ENCODE measurements at regions not wholly inside any gene's neighbourhood (a gene's known extent, or its start where the extent isn't known, plus 50 kb on each side); places are given as distances from the start of the nearest gene placed in this dataset.

DNA sequence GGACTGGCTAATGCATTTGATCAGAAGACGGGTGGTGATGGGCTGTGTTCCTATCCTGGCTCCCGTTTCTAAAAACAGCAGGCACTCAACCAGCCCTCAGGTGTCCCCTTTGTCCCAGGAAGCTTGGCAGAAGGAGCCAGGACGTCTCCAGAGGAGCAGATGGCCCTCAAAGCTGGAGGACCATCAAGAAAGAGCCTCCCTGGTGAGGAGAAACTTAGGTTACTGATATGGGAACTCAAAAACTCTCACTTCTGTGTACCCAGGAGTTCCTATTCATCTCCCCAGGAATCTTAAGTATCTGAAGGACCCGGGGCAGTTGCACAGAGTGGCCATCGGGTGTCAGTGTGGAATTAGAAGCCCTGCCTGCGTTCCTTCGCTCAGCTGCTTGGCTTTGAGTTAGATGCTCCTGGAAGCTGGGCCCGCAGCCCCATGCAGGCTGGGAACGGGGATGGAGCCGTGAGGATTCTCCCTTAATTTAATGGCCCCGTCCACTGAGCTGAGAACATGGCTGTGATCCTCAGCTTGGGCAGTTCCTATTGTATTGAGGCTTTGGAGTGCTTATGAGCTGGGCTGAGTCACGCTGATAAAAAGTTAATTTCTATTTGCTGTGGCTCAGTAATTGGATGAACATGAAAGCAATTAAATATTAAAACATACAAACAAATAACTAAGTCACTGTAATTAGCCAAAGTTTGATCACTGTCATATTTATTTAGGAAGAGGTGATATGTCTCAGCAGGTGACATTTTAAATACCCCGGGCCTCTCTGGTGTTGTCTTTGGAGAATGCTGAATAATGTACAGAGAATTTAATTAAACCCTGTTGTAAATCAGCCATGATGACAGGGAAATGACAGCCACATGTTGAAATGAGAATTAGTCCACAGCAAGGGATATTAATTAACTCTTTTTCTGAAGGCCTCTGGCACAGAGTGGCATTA, 402.1 kb downstream of the SEC14L1 start:
- TF ChIP-seq FOXM1 (IDR thresholded peaks at IDR 0.05; ENCODE audit: borderline replicate concordance, low read depth) (no peak), TEAD4 (IDR thresholded peaks at IDR 0.05) (peak; percentile 58), RAD21 (IDR thresholded peaks at IDR 0.05; ENCODE audit: low read depth) (peak; percentile 96)

DNA sequence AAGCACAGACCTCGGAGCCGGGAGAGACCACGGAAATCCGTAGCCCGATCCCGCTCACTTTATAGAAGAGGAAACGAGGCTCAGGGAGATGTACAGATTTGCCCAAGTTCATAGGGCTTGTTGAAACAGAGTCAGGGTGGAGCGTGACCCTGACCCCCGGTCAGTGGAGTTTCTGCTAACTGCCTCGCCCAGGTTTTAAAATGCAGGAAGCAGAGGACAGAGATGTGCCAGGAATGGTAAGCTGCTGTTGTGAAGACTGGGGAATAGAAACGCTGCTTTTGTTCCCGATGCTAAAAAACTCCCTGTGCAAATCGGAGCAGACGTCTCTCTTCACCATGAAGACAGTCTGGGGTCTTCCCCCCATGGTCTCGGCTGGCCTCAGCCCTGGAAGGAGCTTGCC, 403.0 kb downstream of the SEC14L1 start:
- TF ChIP-seq TEAD4 (IDR thresholded peaks at IDR 0.05), result no peak
- no peak for TF ChIP-seq REST (IDR thresholded peaks at IDR 0.05; ENCODE audit: low read depth)
- no peak for TF ChIP-seq CEBPB (IDR thresholded peaks at IDR 0.05)
- TF ChIP-seq EP300 (IDR thresholded peaks at IDR 0.05; ENCODE audit: borderline replicate concordance), result no peak
- no peak for TF ChIP-seq MAX (IDR thresholded peaks at IDR 0.05)
- TF ChIP-seq, protein P1, sequence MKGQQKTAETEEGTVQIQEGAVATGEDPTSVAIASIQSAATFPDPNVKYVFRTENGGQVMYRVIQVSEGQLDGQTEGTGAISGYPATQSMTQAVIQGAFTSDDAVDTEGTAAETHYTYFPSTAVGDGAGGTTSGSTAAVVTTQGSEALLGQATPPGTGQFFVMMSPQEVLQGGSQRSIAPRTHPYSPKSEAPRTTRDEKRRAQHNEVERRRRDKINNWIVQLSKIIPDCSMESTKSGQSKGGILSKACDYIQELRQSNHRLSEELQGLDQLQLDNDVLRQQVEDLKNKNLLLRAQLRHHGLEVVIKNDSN (IDR thresholded peaks at IDR 0.05), result no peak
- no peak for TF ChIP-seq TCF12 (IDR thresholded peaks at IDR 0.05; ENCODE audit: low read depth)
- TF ChIP-seq RAD21 (IDR thresholded peaks at IDR 0.05; ENCODE audit: low read depth), result no peak
- TF ChIP-seq YY1 (IDR thresholded peaks at IDR 0.05; ENCODE audit: low read depth), result no peak
- TF ChIP-seq ZBTB7A (IDR thresholded peaks at IDR 0.05; ENCODE audit: low read depth), result no peak
- TF ChIP-seq TAF1 (IDR thresholded peaks at IDR 0.05; ENCODE audit: low read depth), result no peak
- no peak for TF ChIP-seq NFIC (IDR thresholded peaks at IDR 0.05)
- no peak for TF ChIP-seq FOXM1 (IDR thresholded peaks at IDR 0.05; ENCODE audit: borderline replicate concordance, low read depth)
- no peak for TF ChIP-seq EGR1 (IDR thresholded peaks at IDR 0.05)
- no peak for TF ChIP-seq CREB1 (IDR thresholded peaks at IDR 0.05; ENCODE audit: low read depth)

DNA sequence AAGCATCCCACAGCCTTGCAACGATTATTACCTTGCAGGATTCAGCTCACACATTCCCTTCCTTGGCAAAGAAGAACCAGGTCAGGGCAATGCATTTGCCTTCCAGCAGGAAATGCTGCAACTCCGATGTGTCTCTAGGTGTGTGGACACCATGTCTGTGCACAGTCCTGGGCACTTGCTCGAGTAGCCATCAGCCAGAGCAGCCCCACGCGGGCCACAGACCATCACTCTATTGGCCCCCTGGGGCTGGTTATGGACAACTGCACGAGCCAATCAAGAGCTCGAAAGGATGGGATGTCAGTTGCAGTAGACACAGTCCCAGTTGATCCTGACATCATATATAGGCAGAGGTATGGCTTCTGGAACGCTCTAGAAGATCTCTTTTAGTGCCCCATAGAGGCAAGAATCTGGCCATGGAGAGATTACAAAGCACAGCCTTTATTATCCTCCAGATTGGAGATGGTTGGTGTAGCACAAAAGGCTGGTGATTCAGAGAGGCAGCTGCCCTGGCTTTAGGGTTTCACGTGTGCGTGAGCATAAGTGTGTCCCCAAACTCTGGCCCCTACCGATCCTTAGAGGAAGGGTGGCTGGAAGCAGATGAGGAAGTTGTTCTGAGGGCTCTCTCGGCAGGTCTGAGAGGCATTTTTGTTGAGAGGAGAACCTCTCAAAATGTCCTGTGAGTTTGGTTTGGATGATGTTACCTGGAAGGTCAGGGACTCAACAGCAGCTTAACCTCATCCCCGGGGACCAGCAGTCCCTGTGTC, 403.8 kb downstream of the SEC14L1 start:
- no peak for TF ChIP-seq EGR1 (IDR thresholded peaks at IDR 0.05)
- TF ChIP-seq RAD21 (IDR thresholded peaks at IDR 0.05; ENCODE audit: low read depth), result no peak
- TF ChIP-seq NFIC (IDR thresholded peaks at IDR 0.05), result no peak
- TF ChIP-seq TEAD4 (IDR thresholded peaks at IDR 0.05), result no peak
- TF ChIP-seq CREB1 (IDR thresholded peaks at IDR 0.05; ENCODE audit: low read depth), result no peak
- no peak for TF ChIP-seq EP300 (IDR thresholded peaks at IDR 0.05; ENCODE audit: borderline replicate concordance)

DNA sequence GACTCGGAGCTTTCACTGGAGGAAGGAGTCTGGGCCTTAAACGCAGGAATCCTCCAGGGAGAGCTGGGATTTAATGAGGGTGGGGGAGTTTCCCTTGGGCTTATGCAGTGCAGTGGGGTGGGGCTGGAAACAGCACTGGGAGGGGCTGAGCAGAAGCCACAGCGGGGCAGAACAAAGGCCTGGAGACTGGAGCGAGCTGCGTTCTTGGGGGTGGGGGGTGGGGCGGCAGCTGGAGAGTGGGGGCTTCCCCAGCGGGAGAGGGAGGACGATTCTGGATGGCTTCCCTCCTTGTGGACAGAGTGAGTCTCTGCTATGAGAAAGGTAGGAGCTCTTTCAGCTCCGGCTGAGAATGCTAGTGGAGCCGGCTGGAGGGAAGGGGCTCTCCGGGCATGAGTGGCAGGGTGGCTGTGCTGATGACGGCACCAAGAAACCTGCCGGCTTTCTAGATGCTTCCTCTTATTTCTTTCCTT, 406.0 kb downstream of the SEC14L1 start:
- TF ChIP-seq TAF1 (IDR thresholded peaks at IDR 0.05; ENCODE audit: low read depth), result no peak
- TF ChIP-seq CEBPB (IDR thresholded peaks at IDR 0.05), result no peak
- TF ChIP-seq EP300 (IDR thresholded peaks at IDR 0.05; ENCODE audit: borderline replicate concordance), result no peak
- TF ChIP-seq REST (IDR thresholded peaks at IDR 0.05; ENCODE audit: low read depth), result no peak
- no peak for TF ChIP-seq EGR1 (IDR thresholded peaks at IDR 0.05)
- no peak for TF ChIP-seq TCF12 (IDR thresholded peaks at IDR 0.05; ENCODE audit: low read depth)
- no peak for TF ChIP-seq FOXM1 (IDR thresholded peaks at IDR 0.05; ENCODE audit: borderline replicate concordance, low read depth)
- no peak for TF ChIP-seq ZBTB7A (IDR thresholded peaks at IDR 0.05; ENCODE audit: low read depth)
- no peak for TF ChIP-seq CREB1 (IDR thresholded peaks at IDR 0.05; ENCODE audit: low read depth)
- no peak for TF ChIP-seq TEAD4 (IDR thresholded peaks at IDR 0.05)
- no peak for TF ChIP-seq YY1 (IDR thresholded peaks at IDR 0.05; ENCODE audit: low read depth)
- no peak for TF ChIP-seq MAX (IDR thresholded peaks at IDR 0.05)
- TF ChIP-seq, protein P1 (IDR thresholded peaks at IDR 0.05), result no peak
- no peak for TF ChIP-seq RAD21 (IDR thresholded peaks at IDR 0.05; ENCODE audit: low read depth)
- TF ChIP-seq NFIC (IDR thresholded peaks at IDR 0.05), result no peak

DNA sequence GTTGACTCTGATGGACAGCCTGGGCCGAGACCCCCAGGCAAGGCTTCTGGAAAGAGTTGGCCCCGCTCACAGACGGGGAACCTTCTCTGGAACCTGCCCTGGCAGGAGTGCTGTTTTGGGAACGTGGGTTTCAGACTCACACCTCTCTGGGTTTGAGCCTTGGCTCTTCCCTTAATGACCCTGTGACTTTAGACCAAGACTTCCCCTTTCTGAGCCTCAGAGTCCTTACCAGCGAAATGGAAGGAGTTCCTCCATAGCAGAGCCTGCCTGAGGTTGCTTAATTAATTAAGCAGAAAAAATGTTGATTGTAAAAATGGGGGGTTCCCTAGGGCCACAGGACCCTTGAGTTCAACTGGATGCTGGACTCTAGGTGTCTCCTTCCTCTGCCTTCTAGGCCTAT, 408.2 kb downstream of the SEC14L1 start:
- no peak for TF ChIP-seq EP300 (IDR thresholded peaks at IDR 0.05; ENCODE audit: borderline replicate concordance)
- TF ChIP-seq NFIC (IDR thresholded peaks at IDR 0.05), result no peak
- no peak for TF ChIP-seq CEBPB (IDR thresholded peaks at IDR 0.05)
- TF ChIP-seq, protein P1 (IDR thresholded peaks at IDR 0.05), result no peak
- no peak for TF ChIP-seq TAF1 (IDR thresholded peaks at IDR 0.05; ENCODE audit: low read depth)
- no peak for TF ChIP-seq CREB1 (IDR thresholded peaks at IDR 0.05; ENCODE audit: low read depth)
- no peak for TF ChIP-seq REST (IDR thresholded peaks at IDR 0.05; ENCODE audit: low read depth)
- no peak for TF ChIP-seq FOXM1 (IDR thresholded peaks at IDR 0.05; ENCODE audit: borderline replicate concordance, low read depth)
- TF ChIP-seq MAX (IDR thresholded peaks at IDR 0.05), result no peak
- TF ChIP-seq EGR1 (IDR thresholded peaks at IDR 0.05), result no peak
- TF ChIP-seq ZBTB7A (IDR thresholded peaks at IDR 0.05; ENCODE audit: low read depth), result no peak
- no peak for TF ChIP-seq YY1 (IDR thresholded peaks at IDR 0.05; ENCODE audit: low read depth)
- no peak for TF ChIP-seq TEAD4 (IDR thresholded peaks at IDR 0.05)
- TF ChIP-seq RAD21 (IDR thresholded peaks at IDR 0.05; ENCODE audit: low read depth), result no peak
- no peak for TF ChIP-seq TCF12 (IDR thresholded peaks at IDR 0.05; ENCODE audit: low read depth)

All from Ishikawa (cell line).